ENCODE measurements at regions not wholly inside any gene's neighbourhood (a gene's known extent, or its start where the extent isn't known, plus 50 kb on each side); places are given as distances from the start of the nearest gene placed in this dataset.
"Not testable (repeated sequence)": the region's sequence is repeated elsewhere in the genome, so short reads cannot be mapped to it uniquely, and the experiment has no call there.

DNA sequence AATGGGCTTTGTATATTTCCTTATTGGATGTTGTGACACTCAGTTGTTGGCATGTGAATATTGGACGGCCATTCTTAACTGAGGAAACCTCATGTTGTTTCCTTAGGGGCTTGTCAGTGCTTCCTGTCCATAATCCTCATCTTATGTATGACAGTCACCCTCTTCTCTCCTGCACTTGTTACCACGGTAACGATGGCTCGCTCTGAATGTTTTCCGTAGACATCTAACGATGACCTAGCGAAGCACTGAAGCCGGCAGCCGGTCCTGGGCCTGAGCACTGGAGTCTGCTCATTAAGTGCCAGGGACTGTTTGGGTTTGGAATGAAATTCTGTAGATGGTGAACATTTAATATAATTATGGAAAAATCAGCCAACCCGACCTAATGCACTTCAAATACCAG is 242.7 kb upstream of the NBPF12 start:
- H2AFZ ChIP-seq (ENCODE audit: low read length); H3K4me3 ChIP-seq (ENCODE audit: low read depth, low read length, poor library complexity, severe bottlenecking); POLR2A ChIA-PET; H3K4me2 ChIP-seq (ENCODE audit: low read length); DNase-seq (ENCODE audit: low spot score); CTCF ChIA-PET (ENCODE audit: unreplicated experiment); BruUV-seq (replicated peaks); H3K36me3 ChIP-seq (ENCODE audit: insufficient read depth, low read length); intact Hi-C loops (cut with micrococcal nuclease; ENCODE audit: unreplicated experiment); H3K9me3 ChIP-seq (ENCODE audit: low read length); H3K9me2 ChIP-seq (ENCODE audit: insufficient read depth, low read length); H4K20me1 ChIP-seq (ENCODE audit: insufficient read depth, low read length); H3K79me2 ChIP-seq (ENCODE audit: insufficient read depth, low read depth, low read length); H3K4me1 ChIP-seq (ENCODE audit: insufficient read depth, low read length, poor library complexity, severe bottlenecking); H3K27ac ChIP-seq (ENCODE audit: low read depth, low read length, poor library complexity, severe bottlenecking): not testable (repeated sequence)

DNA sequence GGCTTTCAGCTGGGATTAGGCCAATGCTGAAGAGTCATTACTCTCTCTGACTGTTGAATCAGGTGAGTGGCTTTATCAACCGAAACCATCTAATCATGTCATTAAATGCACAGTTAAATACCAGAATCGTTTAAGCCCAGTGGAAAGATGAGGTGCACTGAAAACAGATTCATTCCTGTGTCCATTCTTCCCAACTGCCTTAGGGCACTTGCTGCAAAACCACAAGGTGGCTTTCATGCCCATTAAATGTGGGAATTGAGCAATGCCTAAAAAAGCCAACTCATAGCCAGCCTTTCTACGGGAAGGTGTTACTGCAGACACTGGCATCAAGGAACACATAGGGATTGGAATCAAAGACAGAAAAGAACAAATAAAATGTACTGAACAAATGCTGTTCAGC is 246.3 kb upstream of the NBPF12 start:
- H3K4me1 ChIP-seq (ENCODE audit: insufficient read depth, low read length, poor library complexity, severe bottlenecking); intact Hi-C loops (cut with micrococcal nuclease; ENCODE audit: unreplicated experiment); H3K4me3 ChIP-seq (ENCODE audit: low read depth, low read length, poor library complexity, severe bottlenecking); POLR2A ChIA-PET; BruUV-seq (replicated peaks); CTCF ChIA-PET (ENCODE audit: unreplicated experiment); H3K4me2 ChIP-seq (ENCODE audit: low read length); H3K27ac ChIP-seq (ENCODE audit: low read depth, low read length, poor library complexity, severe bottlenecking); DNase-seq (ENCODE audit: low spot score); H2AFZ ChIP-seq (ENCODE audit: low read length); H3K9me2 ChIP-seq (ENCODE audit: insufficient read depth, low read length); H3K9me3 ChIP-seq (ENCODE audit: low read length); H3K36me3 ChIP-seq (ENCODE audit: insufficient read depth, low read length); H3K79me2 ChIP-seq (ENCODE audit: insufficient read depth, low read depth, low read length); H4K20me1 ChIP-seq (ENCODE audit: insufficient read depth, low read length): not testable (repeated sequence)

DNA sequence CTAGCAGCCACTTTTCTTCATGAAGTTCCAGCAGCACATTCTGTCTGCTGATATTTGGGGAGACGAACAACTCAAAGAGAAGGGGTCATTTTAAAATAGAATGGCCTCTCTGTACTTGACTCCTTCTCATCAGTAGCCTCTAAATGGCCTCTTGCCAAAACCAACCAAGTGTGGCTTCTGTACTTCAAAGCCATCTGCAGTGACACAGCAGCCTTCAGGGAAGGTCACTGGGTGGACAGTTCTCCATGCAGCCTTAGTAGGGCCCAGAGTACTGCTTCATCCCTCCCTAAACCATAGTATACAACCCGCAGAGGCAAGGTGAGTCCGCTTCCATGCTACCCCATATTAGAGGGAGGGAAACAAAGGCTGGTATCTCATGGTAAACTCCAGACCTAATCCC is 249.2 kb upstream of the NBPF12 start:
- CTCF ChIA-PET (ENCODE audit: unreplicated experiment); BruUV-seq (replicated peaks); H3K9me2 ChIP-seq (ENCODE audit: insufficient read depth, low read length); H3K36me3 ChIP-seq (ENCODE audit: insufficient read depth, low read length); H3K4me1 ChIP-seq (ENCODE audit: insufficient read depth, low read length, poor library complexity, severe bottlenecking); DNase-seq (ENCODE audit: low spot score); H2AFZ ChIP-seq (ENCODE audit: low read length); intact Hi-C loops (cut with micrococcal nuclease; ENCODE audit: unreplicated experiment); H3K9me3 ChIP-seq (ENCODE audit: low read length); H3K27ac ChIP-seq (ENCODE audit: low read depth, low read length, poor library complexity, severe bottlenecking); H3K4me3 ChIP-seq (ENCODE audit: low read depth, low read length, poor library complexity, severe bottlenecking); H3K79me2 ChIP-seq (ENCODE audit: insufficient read depth, low read depth, low read length); H4K20me1 ChIP-seq (ENCODE audit: insufficient read depth, low read length); POLR2A ChIA-PET; H3K4me2 ChIP-seq (ENCODE audit: low read length): not testable (repeated sequence)

DNA sequence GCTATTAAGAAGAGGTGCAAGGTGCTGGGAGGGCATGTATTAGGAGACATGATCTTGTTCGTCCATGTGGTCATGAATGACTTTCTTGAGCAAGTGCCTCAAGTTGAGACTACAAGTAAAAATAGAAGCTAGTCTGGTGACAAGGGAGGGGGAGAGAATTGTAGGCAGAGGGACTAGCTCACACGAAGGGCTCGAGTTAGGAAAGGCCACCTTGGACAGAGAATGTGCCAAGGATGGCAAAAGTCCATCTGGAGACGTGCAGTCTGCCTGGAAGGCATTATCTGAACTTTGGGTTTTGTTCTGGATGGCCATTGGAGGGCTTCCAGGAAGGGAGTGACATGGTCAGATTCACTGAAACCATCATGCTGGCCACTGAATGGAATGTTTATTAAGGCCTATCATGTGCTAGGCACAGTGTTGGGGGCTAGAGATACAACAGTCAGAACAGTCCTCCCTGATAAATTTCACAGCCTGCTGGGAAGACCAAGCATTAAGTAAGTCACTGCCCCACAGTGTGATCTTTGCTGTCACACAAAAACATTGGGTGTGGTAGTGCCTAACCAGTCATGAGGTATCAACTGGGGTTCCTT is 251.3 kb upstream of the NBPF12 start:
- H2AFZ ChIP-seq (ENCODE audit: low read length); H3K27ac ChIP-seq (ENCODE audit: low read depth, low read length, poor library complexity, severe bottlenecking); H3K9me3 ChIP-seq (ENCODE audit: low read length); H3K36me3 ChIP-seq (ENCODE audit: insufficient read depth, low read length); intact Hi-C loops (cut with micrococcal nuclease; ENCODE audit: unreplicated experiment); DNase-seq (ENCODE audit: low spot score); BruUV-seq (replicated peaks); CTCF ChIA-PET (ENCODE audit: unreplicated experiment); H3K4me2 ChIP-seq (ENCODE audit: low read length); H3K79me2 ChIP-seq (ENCODE audit: insufficient read depth, low read depth, low read length); H3K4me3 ChIP-seq (ENCODE audit: low read depth, low read length, poor library complexity, severe bottlenecking); POLR2A ChIA-PET; H3K4me1 ChIP-seq (ENCODE audit: insufficient read depth, low read length, poor library complexity, severe bottlenecking); H4K20me1 ChIP-seq (ENCODE audit: insufficient read depth, low read length); H3K9me2 ChIP-seq (ENCODE audit: insufficient read depth, low read length): not testable (repeated sequence)

DNA sequence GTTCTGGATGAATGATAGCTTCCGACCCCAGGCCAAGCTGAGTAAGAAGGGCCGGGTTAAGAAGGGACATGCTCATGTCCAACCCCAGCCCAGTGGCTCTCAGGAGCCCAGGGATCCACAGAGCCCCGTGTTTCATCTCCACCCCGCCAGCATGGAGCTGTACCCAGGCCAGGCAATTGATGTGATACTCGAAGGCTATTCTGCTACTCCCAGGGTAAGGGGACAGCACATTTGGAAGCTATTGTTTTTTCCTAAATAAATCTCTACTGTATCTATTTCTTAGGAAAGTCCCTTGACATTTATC is 255.0 kb upstream of the NBPF12 start:
- H3K4me3 ChIP-seq (ENCODE audit: low read depth, low read length, poor library complexity, severe bottlenecking); H3K9me3 ChIP-seq (ENCODE audit: low read length); intact Hi-C loops (cut with micrococcal nuclease; ENCODE audit: unreplicated experiment); DNase-seq (ENCODE audit: low spot score); H3K4me2 ChIP-seq (ENCODE audit: low read length); H3K27ac ChIP-seq (ENCODE audit: low read depth, low read length, poor library complexity, severe bottlenecking); H3K79me2 ChIP-seq (ENCODE audit: insufficient read depth, low read depth, low read length); H4K20me1 ChIP-seq (ENCODE audit: insufficient read depth, low read length); H3K9me2 ChIP-seq (ENCODE audit: insufficient read depth, low read length); H3K4me1 ChIP-seq (ENCODE audit: insufficient read depth, low read length, poor library complexity, severe bottlenecking); H2AFZ ChIP-seq (ENCODE audit: low read length); BruUV-seq (replicated peaks); H3K36me3 ChIP-seq (ENCODE audit: insufficient read depth, low read length); CTCF ChIA-PET (ENCODE audit: unreplicated experiment); POLR2A ChIA-PET: not testable (repeated sequence)

DNA sequence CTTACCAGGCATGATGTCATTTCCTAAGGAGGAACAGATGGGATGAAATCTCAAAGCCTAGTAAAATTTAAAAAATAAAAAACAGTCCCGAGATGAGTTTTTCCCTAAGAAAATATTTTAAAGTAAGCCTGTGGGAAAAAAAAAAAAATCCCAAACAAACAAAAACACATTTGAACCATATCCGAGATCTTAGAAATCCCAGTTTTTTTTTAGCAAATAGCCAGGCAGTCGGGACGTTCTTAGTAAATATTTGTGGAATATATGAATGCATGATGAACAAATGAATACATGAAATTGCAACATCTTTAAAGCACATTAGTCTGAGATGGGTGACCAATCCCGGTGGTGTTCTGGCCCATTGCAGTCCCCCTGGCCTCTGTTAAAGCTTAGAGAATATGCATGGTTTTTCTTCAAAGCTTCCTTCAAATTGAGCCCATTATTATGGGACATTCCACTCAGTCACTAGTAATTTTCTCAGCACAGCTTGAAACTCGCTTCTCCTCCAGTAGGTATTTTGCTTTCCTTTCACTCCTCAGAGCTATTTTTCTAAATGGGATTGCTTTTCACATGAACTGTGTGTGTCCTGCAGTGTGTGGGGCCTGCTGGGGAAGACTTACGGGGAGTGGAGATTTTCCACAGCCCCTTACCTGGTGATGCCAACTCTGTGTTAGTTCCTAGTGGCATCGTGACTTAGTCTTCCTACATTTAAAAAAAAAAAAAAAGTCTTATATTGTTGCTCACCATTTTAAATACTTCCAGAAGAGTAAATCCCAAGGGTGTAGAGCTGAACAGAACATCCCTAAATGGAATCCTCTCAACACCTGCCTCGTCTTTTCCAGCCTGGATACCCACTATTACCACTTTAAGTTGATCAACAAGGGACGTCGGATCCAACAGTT is 255.6 kb upstream of the NBPF12 start:
- DNase-seq (ENCODE audit: low spot score); H3K9me3 ChIP-seq (ENCODE audit: low read length); H3K79me2 ChIP-seq (ENCODE audit: insufficient read depth, low read depth, low read length); H4K20me1 ChIP-seq (ENCODE audit: insufficient read depth, low read length); H3K4me1 ChIP-seq (ENCODE audit: insufficient read depth, low read length, poor library complexity, severe bottlenecking); H2AFZ ChIP-seq (ENCODE audit: low read length); H3K27ac ChIP-seq (ENCODE audit: low read depth, low read length, poor library complexity, severe bottlenecking); BruUV-seq (replicated peaks); H3K36me3 ChIP-seq (ENCODE audit: insufficient read depth, low read length); intact Hi-C loops (cut with micrococcal nuclease; ENCODE audit: unreplicated experiment); H3K9me2 ChIP-seq (ENCODE audit: insufficient read depth, low read length); H3K4me2 ChIP-seq (ENCODE audit: low read length); H3K4me3 ChIP-seq (ENCODE audit: low read depth, low read length, poor library complexity, severe bottlenecking); POLR2A ChIA-PET; CTCF ChIA-PET (ENCODE audit: unreplicated experiment): not testable (repeated sequence)
